Cerebellar cortex (tissue), 1 donor: ENCODE measurements at regions not wholly inside any gene's neighbourhood (a gene's known extent, or its start where the extent isn't known, plus 50 kb on each side); places are given as distances from the start of the nearest gene placed in this dataset.
"Not testable (repeated sequence)": the region's sequence is repeated elsewhere in the genome, so short reads cannot be mapped to it uniquely, and the experiment has no call there.

Experiments used
- DNase-seq: peaks from one replicate; pipeline ENCODE4 v3.0.0-alpha.2; 2015; ENCODE audit warnings: low spot score

DNA sequence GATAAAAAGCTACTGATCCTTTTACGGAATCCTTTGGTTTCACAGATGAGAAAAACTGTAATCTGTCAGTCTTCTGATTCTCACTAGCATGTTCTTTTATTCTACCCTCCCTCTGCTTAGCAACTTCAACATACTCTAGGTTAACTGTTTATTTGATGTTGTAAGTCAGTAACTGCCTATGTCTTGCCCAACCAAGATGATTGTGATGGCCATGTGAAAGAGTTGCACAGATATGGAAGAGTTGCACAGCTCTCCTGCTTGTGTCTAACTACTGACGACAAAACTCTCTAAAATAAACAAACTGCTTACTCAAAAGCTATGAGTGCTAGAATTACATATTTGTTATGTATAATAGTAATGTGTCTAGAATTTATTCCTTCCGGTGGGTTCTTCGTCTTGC lies 227.3 kb upstream of the DAB2 start:
- DNase-seq: no peak

- no peak for DNase-seq
Observed at GRCh38 chr5:39650008-39650762, 225.4 kb upstream of the DAB2 start.

- DNase-seq: no peak
Observed at GRCh38 chr5:39648848-39649227, 224.1 kb upstream of the DAB2 start.

DNA sequence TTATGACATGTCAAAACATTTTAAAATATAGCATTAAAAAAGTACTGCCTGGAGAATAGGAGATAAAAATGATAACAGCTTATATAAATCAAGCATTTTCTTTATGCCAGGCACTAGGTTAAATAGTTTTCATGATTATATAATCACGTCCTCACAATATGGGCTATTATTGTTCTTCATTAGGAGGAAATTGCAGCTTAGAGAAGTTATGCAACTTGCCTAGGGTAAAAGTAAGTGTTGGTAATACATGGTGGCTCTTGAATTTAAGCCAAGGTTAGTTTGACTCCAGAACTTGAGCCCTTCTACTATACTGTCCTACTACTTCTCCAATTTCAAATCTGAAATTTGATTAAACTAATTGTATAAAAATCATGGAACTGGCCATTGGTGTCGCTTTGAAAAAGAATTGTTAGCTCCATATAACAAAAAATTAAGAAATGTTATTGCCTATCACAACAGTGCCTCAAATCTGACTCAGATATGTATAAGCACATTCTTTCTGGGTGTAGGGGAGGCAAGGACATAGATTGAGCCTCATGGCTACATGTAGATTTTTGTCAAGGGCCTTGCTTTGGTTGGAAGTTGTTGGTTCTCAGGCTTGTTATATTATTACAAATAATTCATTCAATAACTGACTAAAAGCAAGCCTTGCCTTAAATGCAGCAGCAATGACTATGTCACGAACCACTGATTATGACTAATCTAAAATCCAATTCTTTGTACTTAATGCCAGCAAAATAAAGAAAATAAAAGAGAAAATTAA lies 223.5 kb upstream of the DAB2 start:
- DNase-seq: no peak

GRCh38 chr5:39640552-39640951 lies 215.8 kb upstream of the DAB2 start:
- no peak for DNase-seq

DNA sequence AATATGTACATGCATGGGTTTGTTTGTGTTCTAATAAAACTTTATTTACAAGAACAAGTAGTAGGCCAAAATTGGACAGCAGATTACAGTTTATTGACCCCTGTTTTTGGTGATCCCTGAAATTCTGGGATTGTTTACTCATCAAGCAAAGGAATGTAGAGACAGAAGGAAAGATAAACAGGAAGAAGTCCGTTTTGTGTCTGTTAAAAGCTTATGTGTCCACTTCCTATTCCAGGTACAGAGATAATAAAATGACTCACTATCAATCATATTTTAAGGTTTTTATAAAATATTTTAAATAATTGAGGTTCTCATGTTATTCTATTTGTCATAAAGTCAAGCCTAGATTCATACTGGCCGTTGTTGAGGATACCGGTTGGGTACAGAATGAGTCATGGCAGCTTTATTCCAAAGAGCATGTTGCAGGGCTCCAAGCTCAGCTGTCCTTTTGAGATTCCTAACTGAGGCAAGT lies 214.9 kb upstream of the DAB2 start:
- DNase-seq: no peak

- DNase-seq: no peak
Observed at GRCh38 chr5:39638813-39639212, 214.0 kb upstream of the DAB2 start.

DNA sequence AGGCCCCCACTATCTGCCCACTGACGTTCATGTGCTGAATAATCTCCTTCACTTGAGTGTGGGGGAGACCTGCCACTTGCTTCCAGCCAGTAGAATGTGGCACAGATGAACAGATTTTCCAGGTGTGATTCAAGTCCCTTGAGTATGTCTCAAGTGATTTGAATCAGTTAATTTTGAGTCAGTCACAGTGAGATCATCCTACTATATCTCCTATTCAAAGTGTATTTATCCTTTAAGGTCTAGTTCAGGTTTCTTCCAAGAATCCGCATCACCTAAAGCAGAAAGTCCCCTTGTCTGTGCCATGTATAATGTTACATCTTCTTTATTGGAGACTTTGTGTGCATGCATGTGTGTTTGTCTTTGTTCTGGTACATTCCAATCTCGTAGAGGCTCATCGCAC lies 208.3 kb upstream of the DAB2 start:
- no peak for DNase-seq

DNA sequence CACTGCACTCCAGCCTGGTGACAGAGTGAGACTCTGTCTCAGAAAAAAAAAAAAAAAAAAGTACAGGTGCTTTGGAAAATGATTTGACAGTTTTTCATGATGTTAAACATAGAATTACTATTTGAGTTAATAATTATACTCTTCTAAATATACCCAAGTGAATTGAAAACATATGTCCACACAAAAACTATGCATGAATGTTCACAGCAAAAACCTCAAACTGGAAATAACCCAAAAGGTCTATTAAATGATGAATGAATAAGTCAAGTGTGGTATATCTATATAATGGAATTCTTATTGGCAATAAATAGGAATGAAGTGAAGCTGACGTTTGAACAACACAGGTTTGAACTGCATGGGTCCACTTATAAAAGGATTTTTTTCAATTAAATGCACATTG lies 207.2 kb upstream of the DAB2 start:
- DNase-seq: no peak

DNA sequence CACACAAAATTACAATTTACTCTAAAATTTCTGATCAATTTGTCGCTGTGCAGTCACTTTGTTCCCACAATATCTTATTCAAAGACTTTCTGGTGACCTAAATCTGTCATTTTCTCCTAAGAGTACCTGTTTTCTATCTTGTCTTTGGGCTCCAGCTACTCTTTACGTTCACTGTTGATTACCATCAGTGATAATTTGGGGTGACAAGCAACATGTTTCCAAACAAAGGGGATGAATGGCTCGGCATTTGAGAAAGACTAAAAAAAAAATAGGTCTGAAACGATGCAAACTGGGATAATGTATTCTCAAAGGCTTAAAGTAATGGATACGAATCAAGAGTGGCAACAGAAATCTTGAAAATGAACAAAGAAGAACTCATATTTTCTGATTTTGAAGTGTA lies 205.2 kb upstream of the DAB2 start:
- no peak for DNase-seq

- DNase-seq: no peak
Observed at GRCh38 chr5:39628348-39628747, 203.6 kb upstream of the DAB2 start.

GRCh38 chr5:39624890-39625289 lies 200.1 kb upstream of the DAB2 start:
- DNase-seq: no peak

GRCh38 chr5:39624268-39624886 lies 199.6 kb upstream of the DAB2 start:
- DNase-seq: no peak

- no peak for DNase-seq
Observed at GRCh38 chr5:39623291-39623865, 198.6 kb upstream of the DAB2 start.

DNA sequence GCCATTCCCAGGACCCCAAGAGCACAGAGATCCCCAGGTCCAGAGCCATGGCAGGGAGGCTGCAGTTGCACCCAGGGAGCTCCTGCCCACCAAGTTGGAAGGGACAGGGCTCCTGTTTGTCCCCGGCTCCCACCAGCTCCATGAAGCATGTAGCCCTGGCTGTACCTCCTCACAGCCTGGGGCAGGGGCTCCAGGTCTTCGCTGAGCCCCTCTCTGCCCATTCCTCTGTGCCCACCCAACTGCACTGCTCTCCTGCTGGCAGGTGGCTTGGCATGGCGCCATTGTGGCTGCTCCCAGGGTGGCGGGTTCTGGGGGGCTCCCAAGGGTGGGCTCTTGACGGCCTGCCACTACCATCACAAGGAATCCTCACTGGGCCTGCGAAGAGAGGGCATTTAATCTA lies 197.5 kb upstream of the DAB2 start:
- DNase-seq: no peak

DNA sequence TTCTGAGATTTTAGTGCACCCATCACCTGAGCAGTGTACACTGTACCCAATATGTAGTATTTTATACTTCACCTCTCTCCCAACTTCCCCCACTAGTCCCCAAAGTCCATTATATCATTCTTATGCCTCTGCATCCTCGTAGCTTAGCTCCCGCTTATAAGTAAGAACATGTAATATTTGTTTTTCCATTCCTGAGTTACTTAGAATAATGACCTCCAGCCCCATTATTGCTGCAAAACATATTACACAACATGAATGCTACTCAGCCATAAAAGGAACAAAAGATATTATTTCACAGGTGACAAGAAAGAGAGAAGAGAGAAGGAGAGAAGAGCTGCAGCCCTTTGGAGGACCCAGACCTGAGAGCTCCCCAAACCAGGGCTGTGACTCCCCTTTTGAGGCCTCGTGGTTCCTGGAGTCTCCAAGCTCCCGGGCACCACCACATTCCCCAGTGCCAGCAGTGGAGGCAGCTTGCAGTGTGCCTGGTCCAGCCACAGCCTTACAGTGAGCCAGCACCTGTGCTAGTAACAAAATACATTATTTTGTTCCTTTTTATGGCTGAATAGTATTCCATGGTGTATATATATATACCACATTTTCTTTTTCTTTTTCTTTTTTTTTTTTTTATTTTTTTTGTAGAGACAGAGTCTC lies 194.5 kb upstream of the DAB2 start:
- no peak for DNase-seq

DNA sequence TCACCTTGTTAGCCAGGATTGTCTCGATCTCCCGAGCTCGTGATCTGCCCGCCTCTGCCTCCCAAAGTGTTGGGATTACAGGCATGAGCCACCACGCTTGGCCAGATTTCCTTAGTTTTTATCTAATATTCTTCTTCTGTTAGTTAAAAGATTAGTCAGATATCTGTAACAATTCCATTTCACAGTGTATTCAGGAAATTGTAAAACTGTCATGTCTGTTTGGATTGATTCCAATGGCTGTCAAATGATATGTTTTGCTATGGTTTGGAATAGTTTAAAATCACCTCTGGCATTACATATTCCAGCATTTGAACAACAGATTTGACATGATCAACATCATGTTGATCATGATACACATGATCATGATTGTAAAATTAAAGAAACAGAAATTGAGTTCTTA lies 193.6 kb upstream of the DAB2 start:
- no peak for DNase-seq

- no peak for DNase-seq
Observed at GRCh38 chr5:39616131-39616530, 191.4 kb upstream of the DAB2 start.

DNA sequence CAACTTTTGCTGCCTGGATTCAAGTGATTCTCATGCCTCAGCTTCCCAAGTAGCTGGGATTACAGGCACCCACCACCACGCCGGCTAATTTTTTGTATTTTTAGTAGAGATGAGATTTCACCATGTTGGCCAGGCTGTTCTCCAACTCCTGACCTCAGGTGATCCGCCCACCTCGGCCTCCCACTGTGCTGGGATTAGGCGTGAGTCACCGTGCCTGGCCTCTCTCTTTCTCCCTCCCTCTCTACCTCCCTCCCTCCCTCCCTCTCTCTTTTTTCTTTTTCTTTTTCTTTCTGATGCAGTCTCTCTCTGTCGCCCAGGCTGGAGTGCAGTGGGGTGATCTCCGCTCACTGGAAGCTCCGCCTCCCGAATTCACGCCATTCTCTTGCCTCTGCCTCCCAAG lies 186.3 kb upstream of the DAB2 start:
- not testable (repeated sequence) for DNase-seq

- DNase-seq: no peak
Observed at GRCh38 chr5:39608024-39608423, 183.2 kb upstream of the DAB2 start.

GRCh38 chr5:39606591-39606990 lies 181.8 kb upstream of the DAB2 start:
- no peak for DNase-seq
